A673 (cell line): ENCODE measurements at regions not wholly inside any gene's neighbourhood (a gene's known extent, or its start where the extent isn't known, plus 50 kb on each side); places are given as distances from the start of the nearest gene placed in this dataset.

Experiments
- CTCF ChIP-seq: fragments of 300-800, 200-600 bp; sonication (generic); conservative IDR thresholded peaks from 2 replicates; pipeline ENCODE4 v1.5.1; 2017; ENCODE audit warnings: low read depth, mild to moderate bottlenecking, antibody characterized with exemption, low read length, moderate library complexity, mixed read lengths
- EZH2 ChIP-seq: fragments of 200-600 bp; sonication (generic); IDR thresholded peaks from 2 replicates; pipeline ENCODE4 v1.6.1; 2017; ENCODE audit warnings: borderline replicate concordance, low read depth, mild to moderate bottlenecking, mixed read lengths, antibody characterized with exemption, low read length; ENCODE audit not compliant: poor library complexity, severe bottlenecking

DNA sequence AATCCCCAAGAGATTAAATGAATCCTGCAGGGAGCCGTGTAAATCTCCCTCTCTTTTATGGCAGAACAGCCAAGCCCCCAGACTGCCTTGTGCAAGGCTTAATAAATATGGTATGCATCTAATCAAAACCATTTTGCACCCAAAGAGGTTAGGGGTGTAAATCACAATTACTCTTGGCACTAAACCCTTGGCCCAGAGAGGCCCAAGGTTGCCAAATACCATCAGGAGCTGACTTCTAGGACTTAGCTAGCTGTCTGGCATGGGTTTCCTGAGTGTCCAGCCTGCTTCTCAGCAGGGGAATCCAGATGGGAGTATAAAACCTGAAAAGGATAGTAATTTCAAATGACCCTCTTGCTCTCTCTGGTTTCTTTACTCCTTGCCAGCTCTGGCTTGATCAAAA, 610.4 kb downstream of the MED13L start:
- TF ChIP-seq EZH2 (no peak), CTCF (no peak)
